Mesendoderm (in vitro differentiated cells): ENCODE measurements at regions not wholly inside any gene's neighbourhood (a gene's known extent, or its start where the extent isn't known, plus 50 kb on each side); places are given as distances from the start of the nearest gene placed in this dataset.

Source experiments
- DNase-seq: peaks from one replicate; pipeline ENCODE4 v3.0.0; 2013
- H2AK5ac ChIP-seq: 2 replicates; pipeline ENCODE4 v1.6.1; 2013; ENCODE audit warnings: low read length, inconsistent platforms
- H2BK120ac ChIP-seq: 2 replicates; pipeline ENCODE4 v1.6.1; 2013; ENCODE audit warnings: low read depth, mild to moderate bottlenecking, low read length, moderate library complexity, mixed read lengths
- H2BK15ac ChIP-seq: replicated peaks from 2 replicates; pipeline ENCODE4 v1.6.1; 2013; ENCODE audit warnings: low read depth, mild to moderate bottlenecking, moderate library complexity
- H2BK5ac ChIP-seq: 2 replicates; pipeline ENCODE4 v1.6.1; 2013; ENCODE audit warnings: low read length, inconsistent platforms
- H3K18ac ChIP-seq: 2 replicates; pipeline ENCODE4 v1.6.1; 2013; ENCODE audit warnings: mild to moderate bottlenecking, low read length, mixed read lengths
- H3K23ac ChIP-seq: one replicate; pipeline ENCODE4 v1.6.1; 2013; ENCODE audit warnings: low read length
- H3K27ac ChIP-seq: 2 replicates; pipeline ENCODE4 v1.5.1; 2013; ENCODE audit warnings: low read depth, mild to moderate bottlenecking, inconsistent platforms, low read length, moderate library complexity
- H3K27me3 ChIP-seq: 2 replicates; pipeline ENCODE4 v1.6.1; 2013; ENCODE audit warnings: low read length, control low read depth, mild to moderate bottlenecking, inconsistent platforms; ENCODE audit not compliant: insufficient read depth, poor library complexity
- H3K36me3 ChIP-seq: 2 replicates; pipeline ENCODE4 v1.6.1; 2013; ENCODE audit warnings: low read length, inconsistent platforms; ENCODE audit not compliant: control insufficient read depth, insufficient read depth
- H3K4ac ChIP-seq: one replicate; pipeline ENCODE4 v1.6.1; 2013; ENCODE audit warnings: low read depth, mild to moderate bottlenecking, low read length, moderate library complexity
- H3K4me1 ChIP-seq: 2 replicates; pipeline ENCODE4 v1.6.1; 2013; ENCODE audit warnings: low read depth, low read length, inconsistent platforms; ENCODE audit not compliant: control insufficient read depth
- H3K4me2 ChIP-seq: 2 replicates; pipeline ENCODE4 v1.6.1; 2013; ENCODE audit warnings: low read length
- H3K4me3 ChIP-seq: 2 replicates; pipeline ENCODE4 v1.5.1; 2013; ENCODE audit warnings: mild to moderate bottlenecking, low read length
- H3K56ac ChIP-seq: one replicate; pipeline ENCODE4 v1.6.1; 2013; ENCODE audit warnings: low read length
- H3K79me1 ChIP-seq: 2 replicates; pipeline ENCODE4 v1.6.1; 2013; ENCODE audit warnings: low read length, inconsistent platforms
- H3K79me2 ChIP-seq: 2 replicates; pipeline ENCODE4 v1.6.1; 2013; ENCODE audit warnings: mild to moderate bottlenecking, low read length; ENCODE audit not compliant: control insufficient read depth, insufficient read depth
- H3K9ac ChIP-seq: 2 replicates; pipeline ENCODE4 v1.6.1; 2013; ENCODE audit warnings: low read length, inconsistent platforms
- H4K5ac ChIP-seq: one replicate; pipeline ENCODE4 v1.6.1; 2013; ENCODE audit warnings: low read length
- H4K8ac ChIP-seq: one replicate; pipeline ENCODE4 v1.6.1; 2013; ENCODE audit warnings: low read depth, mild to moderate bottlenecking, control low read depth, low read length, moderate library complexity
- WGBS: extraction: QIAGEN DNeasy Blood & Tissue Kit; methylation state at CpG from one replicate; pipeline ENCODE4 v1.1.7; 2013; ENCODE audit warnings: low lambda C conversion rate, missing lambda C conversion rate; ENCODE audit not compliant: insufficient coverage; ENCODE audit errors: extremely low coverage; 5-methylcytosine and 5-hydroxymethylcytosine counted together

GRCh38 chr13:88188986-88189385 is 517.8 kb downstream of the SLITRK5 start:
- H3K27me3 ChIP-seq = no peaks in the 10 kb centered on the region
- no peak overlapping the region for H4K5ac ChIP-seq
- no peak for DNase-seq
- no peak overlapping the region for H2BK120ac ChIP-seq
- no peak overlapping the region for H2BK5ac ChIP-seq
- no peak overlapping the region for H3K9ac ChIP-seq
- H3K79me2 ChIP-seq = no peaks in the 10 kb centered on the region
- no peak overlapping the region for H2AK5ac ChIP-seq
- H3K56ac ChIP-seq = no peak overlapping the region
- no peak overlapping the region for H3K23ac ChIP-seq
- no peak overlapping the region for H3K4me2 ChIP-seq
- H4K8ac ChIP-seq = no peak overlapping the region
- no peaks in the 10 kb centered on the region for H3K79me1 ChIP-seq
- H3K18ac ChIP-seq = no peak overlapping the region
- H2BK15ac ChIP-seq = no peak overlapping the region
- WGBS = no CpG with 5 or more reads among the region's 3 CpGs
- no peak overlapping the region for H3K4ac ChIP-seq
- H3K36me3 ChIP-seq = no peaks in the 10 kb centered on the region
- H3K4me3 ChIP-seq = no peak overlapping the region
- H3K4me1 ChIP-seq = no peaks in the 10 kb centered on the region
- no peak overlapping the region for H3K27ac ChIP-seq

GRCh38 chr13:88189728-88190127 is 518.6 kb downstream of the SLITRK5 start:
- Histone ChIP-seq H3K4ac (no peak overlapping the region), H3K18ac (no peak overlapping the region), H3K79me2 (no peaks in the 10 kb centered on the region), H3K27me3 (no peaks in the 10 kb centered on the region), H3K56ac (no peak overlapping the region), H2BK5ac (no peak overlapping the region), H2AK5ac (no peak overlapping the region), H3K27ac (no peak overlapping the region), H2BK15ac (no peak overlapping the region), H4K5ac (no peak overlapping the region), H3K4me3 (no peak overlapping the region), H3K9ac (no peak overlapping the region), H2BK120ac (no peak overlapping the region), H3K23ac (no peak overlapping the region), H3K4me1 (no peaks in the 10 kb centered on the region), H3K79me1 (no peaks in the 10 kb centered on the region), H3K4me2 (no peak overlapping the region), H3K36me3 (no peaks in the 10 kb centered on the region), H4K8ac (no peak overlapping the region)
- DNase-seq = no peak
- WGBS = no CpG with 5 or more reads among the region's 2 CpGs

GRCh38 chr13:88196106-88196505 is 524.9 kb downstream of the SLITRK5 start:
- Histone ChIP-seq H3K27ac (no peak overlapping the region), H2BK120ac (no peak overlapping the region), H3K27me3 (no peaks in the 10 kb centered on the region), H3K23ac (no peak overlapping the region), H3K4ac (no peak overlapping the region), H3K4me1 (no peaks in the 10 kb centered on the region), H4K5ac (no peak overlapping the region), H2AK5ac (no peak overlapping the region), H3K4me3 (no peak overlapping the region), H3K9ac (no peak overlapping the region), H4K8ac (no peak overlapping the region), H3K18ac (no peak overlapping the region), H3K56ac (no peak overlapping the region), H3K79me2 (no peaks in the 10 kb centered on the region), H2BK15ac (no peak overlapping the region), H3K79me1 (no peaks in the 10 kb centered on the region), H3K36me3 (no peaks in the 10 kb centered on the region), H3K4me2 (no peak overlapping the region), H2BK5ac (no peak overlapping the region)
- peak; percentile 13 for DNase-seq
- WGBS = no CpG with 5 or more reads among the region's 3 CpGs

- H2BK120ac ChIP-seq = no peak overlapping the region
- H3K23ac ChIP-seq = no peak overlapping the region
- H3K56ac ChIP-seq = no peak overlapping the region
- H4K8ac ChIP-seq = no peak overlapping the region
- H3K79me2 ChIP-seq = no peaks in the 10 kb centered on the region
- no peak overlapping the region for H3K4ac ChIP-seq
- no peak overlapping the region for H2BK15ac ChIP-seq
- no peak overlapping the region for H2BK5ac ChIP-seq
- H2AK5ac ChIP-seq = no peak overlapping the region
- no peaks in the 10 kb centered on the region for H3K27me3 ChIP-seq
- 100% methylated on average over 2 of the region's 6 CpGs for WGBS
- H3K18ac ChIP-seq = no peak overlapping the region
- no peak overlapping the region for H3K4me2 ChIP-seq
- H3K4me1 ChIP-seq = no peaks in the 10 kb centered on the region
- no peaks in the 10 kb centered on the region for H3K36me3 ChIP-seq
- no peak overlapping the region for H3K9ac ChIP-seq
- no peak overlapping the region for H4K5ac ChIP-seq
- no peak overlapping the region for H3K4me3 ChIP-seq
- H3K79me1 ChIP-seq = no peaks in the 10 kb centered on the region
- H3K27ac ChIP-seq = no peak overlapping the region
- DNase-seq = no peak
Measured at GRCh38 chr13:88217372-88217771, 546.2 kb downstream of the SLITRK5 start.

GRCh38 chr13:88217883-88218282 is 546.7 kb downstream of the SLITRK5 start:
- no peak overlapping the region for H4K8ac ChIP-seq
- H3K27me3 ChIP-seq = no peaks in the 10 kb centered on the region
- no peaks in the 10 kb centered on the region for H3K79me2 ChIP-seq
- no peak overlapping the region for H3K23ac ChIP-seq
- no peak overlapping the region for H3K4me2 ChIP-seq
- H2BK15ac ChIP-seq = no peak overlapping the region
- WGBS = no CpG with 5 or more reads among the region's 2 CpGs
- H3K9ac ChIP-seq = no peak overlapping the region
- H3K27ac ChIP-seq = no peak overlapping the region
- no peak overlapping the region for H4K5ac ChIP-seq
- H2AK5ac ChIP-seq = no peak overlapping the region
- H3K79me1 ChIP-seq = no peaks in the 10 kb centered on the region
- H3K56ac ChIP-seq = no peak overlapping the region
- H3K36me3 ChIP-seq = no peaks in the 10 kb centered on the region
- no peaks in the 10 kb centered on the region for H3K4me1 ChIP-seq
- no peak for DNase-seq
- H3K18ac ChIP-seq = no peak overlapping the region
- no peak overlapping the region for H2BK120ac ChIP-seq
- no peak overlapping the region for H3K4ac ChIP-seq
- H3K4me3 ChIP-seq = no peak overlapping the region
- no peak overlapping the region for H2BK5ac ChIP-seq

GRCh38 chr13:88223958-88224357 is 552.8 kb downstream of the SLITRK5 start:
- Histone ChIP-seq H4K8ac (no peak overlapping the region), H4K5ac (no peak overlapping the region), H3K36me3 (no peaks in the 10 kb centered on the region), H3K27me3 (no peaks in the 10 kb centered on the region), H3K79me1 (no peaks in the 10 kb centered on the region), H3K27ac (no peak overlapping the region), H3K4me1 (no peaks in the 10 kb centered on the region), H3K4ac (no peak overlapping the region), H3K23ac (no peak overlapping the region), H3K79me2 (no peaks in the 10 kb centered on the region), H3K4me2 (no peak overlapping the region), H2BK120ac (no peak overlapping the region), H3K18ac (no peak overlapping the region), H3K9ac (no peak overlapping the region), H3K56ac (no peak overlapping the region), H3K4me3 (no peak overlapping the region), H2BK5ac (no peak overlapping the region), H2AK5ac (no peak overlapping the region), H2BK15ac (no peak overlapping the region)
- WGBS = no CpG with 5 or more reads among the region's 7 CpGs
- no peak for DNase-seq
